CD14-positive monocyte (primary cell): ENCODE measurements at regions not wholly inside any gene's neighbourhood (a gene's known extent, or its start where the extent isn't known, plus 50 kb on each side); places are given as distances from the start of the nearest gene placed in this dataset.
"Not testable (repeated sequence)": the region's sequence is repeated elsewhere in the genome, so short reads cannot be mapped to it uniquely, and the experiment has no call there.

Experiments
- DNase-seq, 3 donors: peaks; one replicate each; pipeline ENCODE4 v3.0.0-alpha.2; 2011 to 2022
- H2AFZ ChIP-seq: 2 replicates; pipeline ENCODE4 v1.6.0; 2012; ENCODE audit warnings: mild to moderate bottlenecking, low read depth, low read length, inconsistent platforms; ENCODE audit not compliant: insufficient read depth, poor library complexity, severe bottlenecking
- H3K27ac ChIP-seq, 2 donors: 1 replicate in 1 of 2; 2 replicates in 1 of 2; pipeline ENCODE4 v1.5.1; 2012 to 2013; ENCODE audit warnings: low read length in 2 of 2, control low read depth in 1 of 2, inconsistent platforms in 1 of 2, low read depth in 1 of 2, mild to moderate bottlenecking in 1 of 2
- H3K27me3 ChIP-seq, 2 donors: one replicate each; pipeline versions ENCODE4 v1.6.0 to v1.6.1; 2011 to 2013; ENCODE audit warnings: low read length in 2 of 2; ENCODE audit not compliant: control insufficient read depth in 2 of 2, insufficient read depth in 2 of 2
- H3K36me3 ChIP-seq, 2 donors: replicated peaks in 1 of 2; 1 replicate in 1 of 2; 2 replicates in 1 of 2; pipeline versions ENCODE4 v1.5.1 to v1.6.1; 2012 to 2013; ENCODE audit warnings: low read length in 2 of 2, control low read depth in 1 of 2, inconsistent platforms in 1 of 2, mild to moderate bottlenecking in 1 of 2; ENCODE audit not compliant: insufficient read depth in 2 of 2, control insufficient read depth in 1 of 2
- H3K4me1 ChIP-seq, 2 donors: 1 replicate in 1 of 2; 2 replicates in 1 of 2; pipeline versions ENCODE4 v1.5.1 to v1.6.1; 2012 to 2013; ENCODE audit warnings: low read length in 2 of 2, control low read depth in 1 of 2, inconsistent platforms in 1 of 2, mild to moderate bottlenecking in 1 of 2, moderate library complexity in 1 of 2; ENCODE audit not compliant: insufficient read depth in 2 of 2, control insufficient read depth in 1 of 2
- H3K4me2 ChIP-seq: replicated peaks from 2 replicates; pipeline ENCODE3; 2012; ENCODE audit warnings: low read length, moderate library complexity, mild to moderate bottlenecking; ENCODE audit not compliant: poor library complexity, severe bottlenecking; ENCODE audit errors: extremely low read depth
- H3K4me3 ChIP-seq, 3 experiments: fragments of 200-600 bp in 1 of 3; sonication (generic) in 1 of 3; replicated peaks in 1 of 3; 1 replicate in 2 of 3; 2 replicates in 1 of 3; pipeline ENCODE4 v1.5.1; 2011 to 2013; ENCODE audit warnings: low read length in 3 of 3, mild to moderate bottlenecking in 3 of 3, control low read depth in 2 of 3, low read depth in 2 of 3, inconsistent platforms in 1 of 3, moderate library complexity in 1 of 3
- H3K79me2 ChIP-seq: 2 replicates; pipeline ENCODE4 v1.6.0; 2012; ENCODE audit warnings: mild to moderate bottlenecking, control low read depth, inconsistent platforms, low read length, moderate library complexity; ENCODE audit not compliant: insufficient read depth
- H3K9ac ChIP-seq: 2 replicates; pipeline ENCODE4 v1.6.0; 2017; ENCODE audit warnings: low read length, mild to moderate bottlenecking; ENCODE audit not compliant: insufficient read depth, poor library complexity, severe bottlenecking
- H3K9me3 ChIP-seq, 2 donors: replicated peaks in 1 of 2; 1 replicate in 1 of 2; 2 replicates in 1 of 2; pipeline versions ENCODE4 v1.5.1 to v1.6.1; 2012 to 2013; ENCODE audit warnings: low read length in 2 of 2, control low read depth in 1 of 2; ENCODE audit not compliant: control insufficient read depth in 1 of 2, insufficient read depth in 1 of 2
- H4K20me1 ChIP-seq: 2 replicates; pipeline ENCODE4 v1.6.0; 2012; ENCODE audit warnings: mild to moderate bottlenecking, low read length, control low read depth, moderate library complexity; ENCODE audit not compliant: insufficient read depth
- H3K27ac Mint-ChIP-seq, 7 donors: one replicate each; pipeline ENCODE4 v1.8.0; 2020; ENCODE audit warnings: mild to moderate bottlenecking in 7 of 7, mixed read lengths in 7 of 7, moderate library complexity in 6 of 7, inconsistent platforms in 2 of 7
- H3K27me3 Mint-ChIP-seq, 3 donors: one replicate each; pipeline ENCODE4 v1.8.0; 2021 to 2022; ENCODE audit warnings: low read depth in 3 of 3, mild to moderate bottlenecking in 3 of 3, mixed read lengths in 3 of 3, moderate library complexity in 3 of 3, inconsistent platforms in 1 of 3
- H3K36me3 Mint-ChIP-seq, 2 donors: one replicate each; pipeline ENCODE4 v1.8.0; 2020; ENCODE audit warnings: mixed read lengths in 2 of 2, inconsistent platforms in 1 of 2, mild to moderate bottlenecking in 1 of 2
- H3K4me1 Mint-ChIP-seq: one replicate; pipeline ENCODE4 v1.8.0; 2020; ENCODE audit warnings: mild to moderate bottlenecking, mixed read lengths
- H3K4me3 Mint-ChIP-seq, 2 donors: one replicate each; pipeline ENCODE4 v1.8.0; 2020; ENCODE audit warnings: mild to moderate bottlenecking in 2 of 2, mixed read lengths in 2 of 2, moderate library complexity in 1 of 2
- H3K9me3 Mint-ChIP-seq, 7 donors: one replicate each; pipeline ENCODE4 v1.8.0; 2020 to 2022; ENCODE audit warnings: mixed read lengths in 7 of 7, mild to moderate bottlenecking in 6 of 7, moderate library complexity in 6 of 7, inconsistent platforms in 2 of 7
- WGBS: methylation state at CpG from one replicate; pipeline ENCODE4 v1.1.5; 2013; ENCODE audit warnings: missing lambda C conversion rate; ENCODE audit not compliant: insufficient coverage; 5-methylcytosine and 5-hydroxymethylcytosine counted together
- intact Hi-C, 2 donors: fragments of 100-400 bp; cut with micrococcal nuclease; formaldehyde crosslinking; loops; one replicate each; pipeline versions ENCODE4 v1.15.0 to v1.15.1; 2023
- TF ChIP-seq, protein P1 (sequence below): fragments of 200-600 bp; IDR thresholded peaks from one replicate; pipeline ENCODE4 v1.8.0; 2022; ENCODE audit warnings: antibody characterized with exemption, mild to moderate bottlenecking

DNA sequence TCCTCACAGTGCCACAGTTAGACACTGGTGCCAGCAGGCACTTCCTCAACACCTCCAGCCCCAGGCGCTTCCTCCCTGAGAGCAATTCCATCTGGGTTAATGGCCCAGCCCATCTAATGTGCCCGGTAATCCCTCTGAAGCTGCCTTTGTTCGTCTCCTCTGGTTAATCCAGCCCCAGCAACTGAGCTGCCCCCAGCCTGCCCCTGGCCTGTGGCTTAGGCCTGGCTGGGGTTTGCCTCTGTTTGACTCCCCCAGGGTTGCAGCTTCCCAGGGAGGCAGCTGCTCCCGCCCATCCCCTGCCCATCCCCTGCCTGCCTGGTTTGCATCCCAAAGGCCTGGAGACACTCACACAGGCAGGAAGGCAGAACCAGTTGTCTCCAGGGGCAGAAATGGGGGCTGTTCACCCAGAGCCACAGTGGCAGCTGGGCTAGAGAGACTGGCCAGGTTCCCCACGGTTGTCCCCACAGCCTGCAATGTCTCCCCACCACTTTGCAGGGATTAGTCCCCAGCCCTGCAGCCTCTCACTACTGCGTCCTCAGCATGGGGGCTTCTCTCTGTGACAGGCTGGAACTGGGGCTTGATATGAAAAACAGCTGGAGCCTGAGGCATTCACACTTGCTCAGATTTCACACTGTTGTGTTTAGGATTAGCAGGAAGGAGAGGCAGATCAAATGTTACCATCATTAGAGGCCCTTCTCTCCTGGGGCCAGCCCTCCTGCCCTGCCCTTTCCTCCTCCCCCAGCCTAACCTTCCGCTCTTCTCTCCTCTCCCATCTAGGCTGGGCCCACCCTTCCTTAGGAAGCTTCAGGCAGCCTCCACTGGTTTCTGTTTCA is 120.2 kb downstream of the TLR5 start:
- Mint-ChIP-seq H3K4me1 (peaks cover 4% of the 10 kb centered on the region), H3K9me3 (peaks cover 2 to 16% (median 9%) of the 10 kb centered on the region in 7 donors), H3K27ac (no peak overlapping the region), H3K27me3 (peaks cover 2 to 5% (median 2%) of the 10 kb centered on the region in 3 donors), H3K4me3 (no peak overlapping the region), H3K36me3 (no peaks in the 10 kb centered on the region)
- Histone ChIP-seq H3K9ac (no peak overlapping the region), H3K79me2 (no peaks in the 10 kb centered on the region), H3K4me2 (no peak overlapping the region), H3K36me3 (no peaks in the 10 kb centered on the region), H2AFZ (no peak overlapping the region), H3K4me1 (no peaks in the 10 kb centered on the region), H3K27ac (no peak overlapping the region), H4K20me1 (no peaks in the 10 kb centered on the region), H3K4me3 (no peak overlapping the region), H3K27me3 (no peaks in the 10 kb centered on the region), H3K9me3 (peaks cover 6 to 7% of the 10 kb centered on the region in 2 donors)
- 80% methylated on average over 5 of the region's 7 CpGs for WGBS
- intact Hi-C loops, result no loop called here
- TF ChIP-seq, protein P1, sequence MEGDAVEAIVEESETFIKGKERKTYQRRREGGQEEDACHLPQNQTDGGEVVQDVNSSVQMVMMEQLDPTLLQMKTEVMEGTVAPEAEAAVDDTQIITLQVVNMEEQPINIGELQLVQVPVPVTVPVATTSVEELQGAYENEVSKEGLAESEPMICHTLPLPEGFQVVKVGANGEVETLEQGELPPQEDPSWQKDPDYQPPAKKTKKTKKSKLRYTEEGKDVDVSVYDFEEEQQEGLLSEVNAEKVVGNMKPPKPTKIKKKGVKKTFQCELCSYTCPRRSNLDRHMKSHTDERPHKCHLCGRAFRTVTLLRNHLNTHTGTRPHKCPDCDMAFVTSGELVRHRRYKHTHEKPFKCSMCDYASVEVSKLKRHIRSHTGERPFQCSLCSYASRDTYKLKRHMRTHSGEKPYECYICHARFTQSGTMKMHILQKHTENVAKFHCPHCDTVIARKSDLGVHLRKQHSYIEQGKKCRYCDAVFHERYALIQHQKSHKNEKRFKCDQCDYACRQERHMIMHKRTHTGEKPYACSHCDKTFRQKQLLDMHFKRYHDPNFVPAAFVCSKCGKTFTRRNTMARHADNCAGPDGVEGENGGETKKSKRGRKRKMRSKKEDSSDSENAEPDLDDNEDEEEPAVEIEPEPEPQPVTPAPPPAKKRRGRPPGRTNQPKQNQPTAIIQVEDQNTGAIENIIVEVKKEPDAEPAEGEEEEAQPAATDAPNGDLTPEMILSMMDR, result no peak
- DNase-seq, result no peak

DNA sequence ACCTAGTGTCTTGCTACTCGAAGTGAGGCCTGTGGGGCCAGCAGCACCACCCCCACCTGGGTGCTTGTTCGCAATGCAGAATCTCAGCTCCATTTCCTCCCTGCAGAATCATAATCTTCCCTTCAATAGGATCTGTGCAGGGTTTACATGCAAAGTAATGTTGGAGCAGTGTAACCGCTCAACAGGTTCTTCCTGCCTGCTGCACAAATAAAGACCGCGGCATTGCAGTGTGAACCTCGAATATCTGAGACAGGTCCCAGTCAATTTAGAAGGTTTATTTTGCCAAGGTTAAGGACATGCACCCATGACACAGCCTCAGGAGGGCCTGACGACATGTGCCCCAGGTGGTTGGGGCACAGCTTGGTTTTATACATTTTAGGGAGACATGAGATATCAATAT is 119.2 kb downstream of the TLR5 start:
- TF ChIP-seq, protein P1, result no peak
- Histone ChIP-seq H2AFZ (no peak overlapping the region), H3K4me2 (no peak overlapping the region), H3K4me3 (no peak overlapping the region), H3K9ac (no peak overlapping the region), H3K79me2 (no peaks in the 10 kb centered on the region), H3K27me3 (no peaks in the 10 kb centered on the region), H4K20me1 (no peaks in the 10 kb centered on the region), H3K9me3 (no peaks in the 10 kb centered on the region), H3K4me1 (no peaks in the 10 kb centered on the region), H3K36me3 (no peaks in the 10 kb centered on the region), H3K27ac (no peak overlapping the region)
- Mint-ChIP-seq H3K4me1 (peaks cover 4% of the 10 kb centered on the region), H3K9me3 (peaks cover 0 to 9% (median 5%) of the 10 kb centered on the region in 7 donors), H3K27ac (no peak overlapping the region), H3K4me3 (no peak overlapping the region), H3K36me3 (no peaks in the 10 kb centered on the region), H3K27me3 (peaks cover 2 to 5% (median 2%) of the 10 kb centered on the region in 3 donors)
- WGBS, result 95% methylated on average over 5 of the region's 7 CpGs
- DNase-seq, result no peak
- intact Hi-C loops, result no loop called here

DNA sequence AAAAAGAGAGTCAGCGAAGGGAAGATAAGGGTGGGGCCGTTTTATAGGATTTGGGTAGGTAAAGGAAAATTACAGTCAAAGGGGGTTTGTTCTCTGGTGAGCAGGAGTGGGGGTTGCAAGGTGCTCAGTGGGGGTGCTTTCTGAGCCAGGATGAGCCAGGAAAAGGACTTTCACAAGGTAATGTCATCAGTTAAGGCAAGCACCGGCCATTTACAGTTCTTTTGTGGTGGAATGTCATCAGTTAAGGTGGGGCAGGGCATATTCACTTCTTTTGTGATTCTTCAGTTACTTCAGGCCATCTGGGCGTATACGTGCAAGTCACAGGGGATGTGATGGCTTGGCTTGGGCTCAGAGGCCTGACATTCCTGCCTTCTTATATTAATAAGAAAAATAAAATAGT is 118.6 kb downstream of the TLR5 start:
- H3K36me3 Mint-ChIP-seq, result not testable (repeated sequence)

More for the DNA sequence above, 118.6 kb downstream of the TLR5 start:
- 100% methylated on average over 1 of the region's 5 CpGs for WGBS
- H4K20me1 ChIP-seq, H3K4me1 ChIP-seq, H3K36me3 ChIP-seq, intact Hi-C loops, H3K9ac ChIP-seq, H2AFZ ChIP-seq, H3K4me3 Mint-ChIP-seq, H3K4me2 ChIP-seq, H3K9me3 Mint-ChIP-seq, H3K4me1 Mint-ChIP-seq, H3K4me3 ChIP-seq, DNase-seq, H3K27ac ChIP-seq, H3K27ac Mint-ChIP-seq, H3K27me3 Mint-ChIP-seq, H3K79me2 ChIP-seq, H3K27me3 ChIP-seq, H3K9me3 ChIP-seq: not testable (repeated sequence)
